VCaP (cell line): ENCODE measurements at regions not wholly inside any gene's neighbourhood (a gene's known extent, or its start where the extent isn't known, plus 50 kb on each side); places are given as distances from the start of the nearest gene placed in this dataset.

Experiments used
- H3K27ac ChIP-seq: fragments of 450-650 bp; 2 replicates; pipeline ENCODE4 v1.5.1; 2017
- CTCF ChIP-seq: fragments of 450-650 bp; conservative IDR thresholded peaks from 2 replicates; pipeline ENCODE4 v1.5.1; 2017; ENCODE audit warnings: mild to moderate bottlenecking, moderate library complexity

- no peak for TF ChIP-seq CTCF
Observed at GRCh38 chr2:65863713-65864112, 431.3 kb upstream of the SPRED2 start.

DNA sequence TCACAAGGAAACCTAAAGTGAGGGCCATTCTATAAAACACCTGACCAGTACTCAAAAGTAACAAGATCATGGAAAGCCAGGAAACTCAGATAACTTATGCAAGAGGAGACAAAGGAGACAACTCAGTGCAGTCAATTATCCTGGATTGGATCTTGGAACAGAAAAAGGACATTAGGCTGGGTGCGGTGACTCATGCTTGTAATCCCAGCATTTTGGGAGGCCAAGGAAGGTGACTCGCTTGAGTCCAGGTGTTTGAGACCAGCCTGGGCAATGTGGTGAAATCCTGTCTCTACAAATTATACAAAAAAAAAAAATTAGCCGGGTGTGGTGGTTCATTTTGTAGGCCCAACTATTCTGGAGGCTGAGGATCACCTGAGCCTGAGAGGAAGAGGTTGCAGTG, 424.5 kb upstream of the SPRED2 start:
- TF ChIP-seq CTCF, result no peak
- H3K27ac ChIP-seq, result no peak overlapping the region

More at GRCh38 chr2:65863713-65864112, 431.3 kb upstream of the SPRED2 start:
- no peak overlapping the region for H3K27ac ChIP-seq

DNA sequence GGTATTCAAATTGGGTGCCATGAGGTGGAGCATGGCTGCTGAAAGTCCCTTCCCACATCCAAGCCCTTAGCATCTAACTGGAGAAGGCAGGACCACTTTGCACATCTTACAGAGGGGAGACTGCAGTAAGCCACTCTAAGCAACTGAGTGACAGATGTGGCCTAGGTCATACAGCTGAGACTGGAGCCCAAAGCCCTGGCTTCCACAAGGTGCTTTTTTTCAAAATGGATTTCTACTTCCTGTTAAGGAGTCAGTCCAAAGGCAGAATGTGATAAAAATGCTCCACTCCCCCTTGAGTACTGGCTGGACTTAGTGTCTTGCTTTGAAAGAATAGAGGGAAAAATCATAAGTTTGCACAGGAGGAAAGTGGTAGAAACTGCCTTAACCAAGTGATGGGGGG, 424.0 kb upstream of the SPRED2 start:
- no peak overlapping the region for H3K27ac ChIP-seq
- TF ChIP-seq CTCF, result no peak

- no peak overlapping the region for H3K27ac ChIP-seq
- TF ChIP-seq CTCF, result no peak
Observed at GRCh38 chr2:65850695-65851094, 418.3 kb upstream of the SPRED2 start.

DNA sequence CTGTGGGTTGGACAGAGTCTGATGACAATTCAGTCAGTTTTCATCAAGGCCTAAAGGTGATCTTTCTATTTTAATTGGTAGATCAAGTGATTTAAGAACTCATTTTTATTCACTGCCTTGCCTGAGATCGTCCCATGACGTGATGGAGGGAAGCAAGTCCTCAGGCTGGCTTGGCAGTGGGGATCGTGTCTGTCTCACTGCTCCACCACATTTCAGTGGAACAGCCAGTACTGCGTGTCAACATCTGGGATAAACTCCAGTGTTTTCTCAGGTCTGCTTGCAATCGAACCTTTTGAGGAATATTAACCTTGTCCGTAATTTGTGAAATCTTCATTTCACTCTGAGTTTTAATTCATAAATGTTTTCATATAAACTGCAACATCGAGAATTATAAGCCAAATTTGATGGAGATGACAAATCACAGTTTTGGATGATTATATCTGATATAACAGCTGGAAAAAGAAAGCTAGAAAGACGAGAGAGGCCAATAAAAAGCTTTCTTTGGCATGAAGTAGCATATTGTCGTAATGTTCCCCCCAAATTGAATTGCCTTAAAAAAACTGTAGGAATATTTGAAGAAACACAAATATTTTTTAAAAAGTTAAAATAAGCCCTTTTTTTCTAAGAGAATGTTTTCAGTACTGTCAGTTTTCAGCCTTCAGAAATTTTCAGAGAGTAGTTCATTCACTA, 414.7 kb upstream of the SPRED2 start:
- no peak overlapping the region for H3K27ac ChIP-seq
- TF ChIP-seq CTCF, result no peak

DNA sequence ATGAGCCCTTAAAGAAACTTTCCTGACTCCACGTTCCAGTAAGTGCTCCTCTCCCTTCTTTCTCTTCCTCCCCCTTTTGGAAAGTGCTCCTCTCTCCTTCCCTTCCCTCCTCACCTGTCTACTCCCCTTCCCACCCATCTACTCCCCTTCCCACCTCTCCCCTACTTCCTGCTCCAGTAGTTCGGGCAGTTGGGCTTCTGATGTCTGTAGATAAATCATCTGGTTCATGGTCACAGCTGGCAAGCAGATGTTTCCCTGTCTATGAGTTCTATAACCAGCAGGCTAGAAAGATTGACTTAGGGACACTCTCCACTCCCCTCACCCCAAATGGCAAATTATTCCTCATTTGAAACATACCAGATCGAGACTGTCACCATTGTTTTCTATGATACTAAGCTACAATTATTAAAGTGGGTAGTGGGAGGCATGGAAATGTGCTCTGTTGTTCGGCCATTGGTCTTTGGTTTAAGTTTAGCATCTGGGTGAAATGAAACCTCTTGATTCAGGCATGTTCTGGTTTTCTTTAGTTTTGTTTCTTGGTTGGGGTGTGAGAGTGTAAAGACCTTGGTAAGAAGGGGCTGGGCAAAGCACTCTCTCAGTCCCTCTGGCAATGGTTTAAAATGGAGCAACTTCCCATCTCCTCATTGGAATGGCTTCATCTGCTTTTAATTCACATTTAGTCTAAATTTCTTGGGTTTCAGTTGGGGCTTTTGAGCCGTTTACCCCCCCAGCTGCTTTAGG, 413.2 kb upstream of the SPRED2 start:
- TF ChIP-seq CTCF, result no peak
- no peak overlapping the region for H3K27ac ChIP-seq

GRCh38 chr2:65842104-65842503, 409.7 kb upstream of the SPRED2 start:
- TF ChIP-seq CTCF, result no peak

More at GRCh38 chr2:65842104-65842503, 409.7 kb upstream of the SPRED2 start:
- no peak overlapping the region for H3K27ac ChIP-seq
